ENCODE measurements at regions not wholly inside any gene's neighbourhood (a gene's known extent, or its start where the extent isn't known, plus 50 kb on each side); places are given as distances from the start of the nearest gene placed in this dataset.

GRCh38 chr12:75892731-75893408 is 138.7 kb downstream of the PHLDA1 start:
- no peak for DNase-seq (ENCODE audit: insufficient read length)
- FAIRE-seq, result no peak
- TF ChIP-seq TAF1 (IDR thresholded peaks at IDR 0.05; ENCODE audit: borderline replicate concordance, low read depth, low read length) (no peak), POLR2A (IDR thresholded peaks at IDR 0.05; ENCODE audit: low read depth, low read length) (no peak), POLR2AphosphoS5 (IDR thresholded peaks at IDR 0.05; ENCODE audit: low read depth, low read length) (no peak)

GRCh38 chr12:75891072-75891471 is 140.5 kb downstream of the PHLDA1 start:
- no peak for FAIRE-seq
- no peak for DNase-seq (ENCODE audit: insufficient read length)

GRCh38 chr12:75890660-75891059 is 140.9 kb downstream of the PHLDA1 start:
- FAIRE-seq (no peak), DNase-seq (ENCODE audit: insufficient read length) (no peak)
- no peak for TF ChIP-seq TAF1 (IDR thresholded peaks at IDR 0.05; ENCODE audit: borderline replicate concordance, low read depth, low read length)
- no peak for TF ChIP-seq POLR2A (IDR thresholded peaks at IDR 0.05; ENCODE audit: low read depth, low read length)
- TF ChIP-seq POLR2AphosphoS5 (IDR thresholded peaks at IDR 0.05; ENCODE audit: low read depth, low read length), result no peak

More at GRCh38 chr12:75891072-75891471, 140.5 kb downstream of the PHLDA1 start:
- no peak for TF ChIP-seq TAF1 (IDR thresholded peaks at IDR 0.05; ENCODE audit: borderline replicate concordance, low read depth, low read length)
- TF ChIP-seq POLR2AphosphoS5 (IDR thresholded peaks at IDR 0.05; ENCODE audit: low read depth, low read length), result no peak
- TF ChIP-seq POLR2A (IDR thresholded peaks at IDR 0.05; ENCODE audit: low read depth, low read length), result no peak

GRCh38 chr12:75890141-75890540 is 141.4 kb downstream of the PHLDA1 start:
- TF ChIP-seq TAF1 (IDR thresholded peaks at IDR 0.05; ENCODE audit: borderline replicate concordance, low read depth, low read length) (no peak), POLR2A (IDR thresholded peaks at IDR 0.05; ENCODE audit: low read depth, low read length) (no peak), POLR2AphosphoS5 (IDR thresholded peaks at IDR 0.05; ENCODE audit: low read depth, low read length) (no peak)
- DNase-seq (ENCODE audit: insufficient read length) (no peak), FAIRE-seq (no peak)

- TF ChIP-seq TAF1 (IDR thresholded peaks at IDR 0.05; ENCODE audit: borderline replicate concordance, low read depth, low read length) (no peak), POLR2AphosphoS5 (IDR thresholded peaks at IDR 0.05; ENCODE audit: low read depth, low read length) (no peak), POLR2A (IDR thresholded peaks at IDR 0.05; ENCODE audit: low read depth, low read length) (no peak)
- no peak for DNase-seq (ENCODE audit: insufficient read length)
- no peak for FAIRE-seq
Observed at GRCh38 chr12:75888874-75889613, 142.5 kb downstream of the PHLDA1 start.

GRCh38 chr12:75888399-75888798 is 143.2 kb downstream of the PHLDA1 start:
- FAIRE-seq, result no peak
- no peak for DNase-seq (ENCODE audit: insufficient read length)
- TF ChIP-seq TAF1 (IDR thresholded peaks at IDR 0.05; ENCODE audit: borderline replicate concordance, low read depth, low read length) (no peak), POLR2AphosphoS5 (IDR thresholded peaks at IDR 0.05; ENCODE audit: low read depth, low read length) (no peak), POLR2A (IDR thresholded peaks at IDR 0.05; ENCODE audit: low read depth, low read length) (no peak)

- FAIRE-seq, result no peak
Observed at GRCh38 chr12:75887979-75888378, 143.6 kb downstream of the PHLDA1 start.

GRCh38 chr12:75884465-75884985 is 147.1 kb downstream of the PHLDA1 start:
- no peak for DNase-seq (ENCODE audit: insufficient read length)
- FAIRE-seq, result no peak
- TF ChIP-seq POLR2A (IDR thresholded peaks at IDR 0.05; ENCODE audit: low read depth, low read length) (no peak), TAF1 (IDR thresholded peaks at IDR 0.05; ENCODE audit: borderline replicate concordance, low read depth, low read length) (no peak), POLR2AphosphoS5 (IDR thresholded peaks at IDR 0.05; ENCODE audit: low read depth, low read length) (no peak)

More at GRCh38 chr12:75887979-75888378, 143.6 kb downstream of the PHLDA1 start:
- DNase-seq (ENCODE audit: insufficient read length), result no peak
- no peak for TF ChIP-seq TAF1 (IDR thresholded peaks at IDR 0.05; ENCODE audit: borderline replicate concordance, low read depth, low read length)
- no peak for TF ChIP-seq POLR2A (IDR thresholded peaks at IDR 0.05; ENCODE audit: low read depth, low read length)
- TF ChIP-seq POLR2AphosphoS5 (IDR thresholded peaks at IDR 0.05; ENCODE audit: low read depth, low read length), result no peak

GRCh38 chr12:75883241-75883640 is 148.3 kb downstream of the PHLDA1 start:
- FAIRE-seq, result no peak
- DNase-seq (ENCODE audit: insufficient read length), result no peak
- TF ChIP-seq POLR2AphosphoS5 (IDR thresholded peaks at IDR 0.05; ENCODE audit: low read depth, low read length) (no peak), POLR2A (IDR thresholded peaks at IDR 0.05; ENCODE audit: low read depth, low read length) (no peak), TAF1 (IDR thresholded peaks at IDR 0.05; ENCODE audit: borderline replicate concordance, low read depth, low read length) (no peak)

GRCh38 chr12:75882421-75882820 is 149.2 kb downstream of the PHLDA1 start:
- no peak for TF ChIP-seq POLR2A (IDR thresholded peaks at IDR 0.05; ENCODE audit: low read depth, low read length)
- TF ChIP-seq TAF1 (IDR thresholded peaks at IDR 0.05; ENCODE audit: borderline replicate concordance, low read depth, low read length), result no peak
- no peak for TF ChIP-seq POLR2AphosphoS5 (IDR thresholded peaks at IDR 0.05; ENCODE audit: low read depth, low read length)
- no peak for DNase-seq (ENCODE audit: insufficient read length)
- no peak for FAIRE-seq

- TF ChIP-seq POLR2A (IDR thresholded peaks at IDR 0.05; ENCODE audit: low read depth, low read length), result no peak
- no peak for FAIRE-seq
Observed at GRCh38 chr12:75881920-75882319, 149.7 kb downstream of the PHLDA1 start.

More at GRCh38 chr12:75881920-75882319, 149.7 kb downstream of the PHLDA1 start:
- no peak for DNase-seq (ENCODE audit: insufficient read length)

Measured in GM12892 (cell line).